DND-41 (cell line): ENCODE measurements at regions not wholly inside any gene's neighbourhood (a gene's known extent, or its start where the extent isn't known, plus 50 kb on each side); places are given as distances from the start of the nearest gene placed in this dataset.
"Not testable (repeated sequence)": the region's sequence is repeated elsewhere in the genome, so short reads cannot be mapped to it uniquely, and the experiment has no call there.

Experiments
- CTCF ChIP-seq: IDR thresholded peaks from 2 replicates; pipeline ENCODE4 v1.5.1; 2012; ENCODE audit warnings: borderline replicate concordance, low read length, moderate library complexity, mild to moderate bottlenecking; ENCODE audit not compliant: poor library complexity, severe bottlenecking; ENCODE audit errors: extremely low read depth
- EZH2 ChIP-seq: IDR thresholded peaks from 3 replicates; pipeline ENCODE4 v1.6.1; 2012; ENCODE audit warnings: borderline replicate concordance, low read depth, mild to moderate bottlenecking, moderate library complexity, low read length, inconsistent platforms; ENCODE audit not compliant: severe bottlenecking

GRCh38 chr5:107721241-107721640, 50.5 kb upstream of the EFNA5 start:
- TF ChIP-seq CTCF, EZH2: not testable (repeated sequence)
